GM19467 (cell line): ENCODE measurements at regions not wholly inside any gene's neighbourhood (a gene's known extent, or its start where the extent isn't known, plus 50 kb on each side); places are given as distances from the start of the nearest gene placed in this dataset.

Source experiments
- ATAC-seq: cut with Tn5 transposase; IDR thresholded peaks from one replicate; pipeline ENCODE4 v1.9.1; 2021; ENCODE audit warnings: mild to moderate bottlenecking, moderate library complexity; ENCODE audit not compliant: unreplicated experiment

GRCh38 chr12:28601570-28602058 is 411.4 kb downstream of the CCDC91 start:
- no peak for ATAC-seq

- no peak for ATAC-seq
These were observed 412.5 kb downstream of the CCDC91 start for GRCh38 chr12:28602786-28603185.

GRCh38 chr12:28603239-28603638 is 413.0 kb downstream of the CCDC91 start:
- no peak for ATAC-seq

- no peak for ATAC-seq
These were observed 413.5 kb downstream of the CCDC91 start for GRCh38 chr12:28603801-28604200.

GRCh38 chr12:28604240-28604639 is 414.0 kb downstream of the CCDC91 start:
- no peak for ATAC-seq

GRCh38 chr12:28606967-28607557 is 416.8 kb downstream of the CCDC91 start:
- no peak for ATAC-seq

GRCh38 chr12:28610401-28611114 is 420.3 kb downstream of the CCDC91 start:
- no peak for ATAC-seq

GRCh38 chr12:28611115-28611435 is 420.8 kb downstream of the CCDC91 start:
- no peak for ATAC-seq

- no peak for ATAC-seq
These were observed 421.2 kb downstream of the CCDC91 start for GRCh38 chr12:28611449-28611848.

GRCh38 chr12:28618171-28618570 is 427.9 kb downstream of the CCDC91 start:
- no peak for ATAC-seq

- no peak for ATAC-seq
These were observed 428.5 kb downstream of the CCDC91 start for GRCh38 chr12:28618772-28619171.

GRCh38 chr12:28620281-28620680 is 430.0 kb downstream of the CCDC91 start:
- ATAC-seq = no peak

- ATAC-seq = no peak
These were observed 432.1 kb downstream of the CCDC91 start for GRCh38 chr12:28622406-28622805.

- no peak for ATAC-seq
These were observed 436.2 kb downstream of the CCDC91 start for GRCh38 chr12:28626504-28626903.

GRCh38 chr12:28629691-28630090 is 439.4 kb downstream of the CCDC91 start:
- no peak for ATAC-seq

GRCh38 chr12:28631831-28632230 is 441.6 kb downstream of the CCDC91 start:
- ATAC-seq = no peak

GRCh38 chr12:28640519-28640918 is 450.3 kb downstream of the CCDC91 start:
- ATAC-seq = no peak

- no peak for ATAC-seq
These were observed 455.2 kb downstream of the CCDC91 start for GRCh38 chr12:28645436-28645835.

GRCh38 chr12:28645891-28646290 is 455.6 kb downstream of the CCDC91 start:
- no peak for ATAC-seq

- no peak for ATAC-seq
These were observed 460.6 kb downstream of the CCDC91 start for GRCh38 chr12:28650906-28651305.

- ATAC-seq = no peak
These were observed 462.0 kb downstream of the CCDC91 start for GRCh38 chr12:28652239-28652638.

- no peak for ATAC-seq
These were observed 467.1 kb upstream of the FAR2 start for GRCh38 chr12:28681980-28682379.

GRCh38 chr12:28683366-28683765 is 465.7 kb upstream of the FAR2 start:
- ATAC-seq = no peak
